IPS-NIHi11 (cell line): ENCODE measurements at regions not wholly inside any gene's neighbourhood (a gene's known extent, or its start where the extent isn't known, plus 50 kb on each side); places are given as distances from the start of the nearest gene placed in this dataset.
"Not testable (repeated sequence)": the region's sequence is repeated elsewhere in the genome, so short reads cannot be mapped to it uniquely, and the experiment has no call there.

Source experiments
- DNase-seq: peaks from one replicate; pipeline ENCODE4 v3.0.0; 2012; ENCODE audit warnings: mixed read lengths, low spot score

- no peak for DNase-seq
Observed at GRCh38 chr12:25684070-25684469, 131.0 kb upstream of the LMNTD1 start.

DNA sequence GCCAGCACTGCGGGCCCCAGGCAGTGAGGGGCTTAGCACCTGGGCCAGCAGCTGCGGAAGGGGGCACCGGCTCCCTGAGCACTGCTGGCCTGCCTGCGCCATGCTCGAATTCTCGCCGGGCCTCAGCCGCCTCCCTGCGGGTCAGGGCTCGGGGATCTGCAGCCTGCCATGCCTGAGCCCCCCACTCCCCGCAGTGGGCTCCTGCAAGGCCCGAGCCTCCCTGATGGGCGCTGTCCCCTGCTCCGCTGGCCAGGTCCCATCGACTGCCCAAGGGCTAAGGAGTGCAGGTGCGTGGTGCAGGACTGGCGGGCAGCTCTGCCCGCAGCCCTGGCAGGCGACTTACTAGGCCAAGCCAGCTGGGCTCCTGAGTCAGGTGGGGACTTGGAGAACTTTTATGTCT, 133.3 kb upstream of the LMNTD1 start:
- DNase-seq = no peak

DNA sequence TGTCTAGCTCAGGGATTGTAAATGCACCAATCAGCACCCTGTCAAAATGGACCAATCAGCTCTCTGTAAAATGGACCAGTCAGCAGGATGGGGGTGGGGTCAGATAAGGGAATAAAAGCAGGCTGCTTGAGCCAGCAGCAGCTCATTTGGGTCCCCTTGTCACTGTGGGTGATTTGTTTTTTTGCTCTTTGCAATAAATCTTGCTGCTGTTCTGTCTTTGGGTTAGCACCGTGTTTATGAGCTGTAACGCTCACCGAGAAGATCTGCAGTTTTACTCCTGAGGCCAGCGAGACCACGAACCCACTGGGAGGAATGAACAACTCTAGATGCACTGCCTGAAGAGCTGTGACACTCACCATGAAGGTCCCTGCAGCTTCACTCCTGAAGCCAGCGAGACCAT, 134.1 kb upstream of the LMNTD1 start:
- no peak for DNase-seq

DNA sequence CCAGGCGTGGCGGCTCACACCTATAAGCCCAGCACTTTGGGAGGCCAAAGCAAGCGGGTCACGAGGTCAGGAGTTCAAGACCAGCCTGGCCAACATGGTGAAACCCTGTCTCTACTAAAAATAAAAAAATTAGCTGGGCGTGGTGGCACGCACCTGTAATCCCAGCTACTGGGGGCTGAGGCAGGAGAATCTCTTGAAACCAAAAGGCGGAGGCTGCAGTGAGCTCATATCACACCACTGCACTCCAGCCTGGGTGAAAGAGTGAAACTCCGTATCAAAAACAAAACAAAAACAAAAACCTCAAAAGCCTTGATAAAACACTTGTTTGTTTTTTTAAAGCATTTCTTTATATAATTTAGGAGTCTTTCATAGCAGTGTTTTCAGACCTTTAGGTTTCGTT, 135.8 kb upstream of the LMNTD1 start:
- not testable (repeated sequence) for DNase-seq

DNA sequence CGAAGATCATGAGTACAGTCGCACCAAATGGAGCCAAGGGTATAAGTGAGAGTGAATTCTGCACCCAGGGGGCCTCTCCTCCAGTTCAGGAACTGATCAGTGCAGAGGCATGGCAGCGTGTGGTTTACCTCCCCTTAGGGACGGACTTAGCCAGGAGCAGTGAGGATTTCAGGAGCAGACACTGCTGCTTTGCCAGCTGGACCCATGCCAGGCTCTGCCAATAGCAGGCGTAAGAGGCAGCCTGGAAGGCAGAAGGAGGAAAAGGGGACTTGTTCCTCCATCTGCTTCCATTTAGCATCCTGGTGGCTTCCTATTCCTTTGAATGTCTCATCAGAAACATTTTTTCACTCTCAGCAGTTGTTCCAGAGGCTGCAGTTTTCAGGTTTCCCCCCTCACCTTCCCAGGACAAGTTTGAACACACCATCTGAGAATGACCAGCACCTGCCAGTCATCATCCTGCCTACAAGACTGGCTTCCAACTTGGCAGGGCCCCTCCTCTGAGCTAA, 137.0 kb upstream of the LMNTD1 start:
- DNase-seq = no peak

DNA sequence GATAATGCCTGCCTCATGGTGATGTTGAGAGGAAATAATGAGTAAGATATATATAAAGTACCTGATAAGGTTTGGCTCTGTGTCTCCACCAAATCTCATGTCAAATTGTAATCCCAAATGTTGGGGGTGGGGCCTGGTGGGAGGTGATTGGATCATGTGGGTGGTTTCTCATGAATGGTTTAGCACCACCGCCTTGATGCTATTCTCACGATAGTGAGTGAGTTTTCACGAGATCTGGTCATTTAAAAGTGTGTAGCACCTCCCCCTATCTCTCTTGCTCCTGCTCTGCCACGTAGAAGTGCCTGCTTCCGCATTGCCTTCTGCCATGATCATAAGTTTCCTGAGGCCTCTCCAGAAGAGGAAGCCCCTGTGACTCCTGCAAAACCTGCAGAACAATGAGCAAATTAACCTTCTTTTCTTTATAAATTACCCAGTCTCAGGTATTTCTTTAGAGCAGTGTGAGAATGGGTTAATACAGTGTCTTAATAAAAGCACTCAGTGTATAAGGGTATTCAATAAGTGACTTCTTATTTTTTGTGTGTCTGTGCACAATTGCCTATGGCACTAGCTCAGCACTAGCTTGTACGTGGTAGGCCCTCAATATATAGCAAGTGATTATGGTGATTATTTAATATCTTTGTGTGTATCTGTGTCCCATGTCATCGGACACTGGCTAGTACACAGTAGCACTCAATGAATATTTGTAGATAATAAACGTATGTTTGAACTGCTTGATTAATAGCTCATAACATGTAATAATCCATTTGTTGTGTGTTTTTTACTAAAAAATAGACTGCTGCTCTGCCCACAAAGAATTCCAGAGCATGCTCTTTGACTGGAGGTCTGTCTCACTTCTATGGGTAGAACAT, 138.1 kb upstream of the LMNTD1 start:
- DNase-seq = no peak

GRCh38 chr12:25691865-25692114, 138.7 kb upstream of the LMNTD1 start:
- no peak for DNase-seq

- no peak for DNase-seq
Observed at GRCh38 chr12:25692115-25693035, 139.3 kb upstream of the LMNTD1 start.

DNA sequence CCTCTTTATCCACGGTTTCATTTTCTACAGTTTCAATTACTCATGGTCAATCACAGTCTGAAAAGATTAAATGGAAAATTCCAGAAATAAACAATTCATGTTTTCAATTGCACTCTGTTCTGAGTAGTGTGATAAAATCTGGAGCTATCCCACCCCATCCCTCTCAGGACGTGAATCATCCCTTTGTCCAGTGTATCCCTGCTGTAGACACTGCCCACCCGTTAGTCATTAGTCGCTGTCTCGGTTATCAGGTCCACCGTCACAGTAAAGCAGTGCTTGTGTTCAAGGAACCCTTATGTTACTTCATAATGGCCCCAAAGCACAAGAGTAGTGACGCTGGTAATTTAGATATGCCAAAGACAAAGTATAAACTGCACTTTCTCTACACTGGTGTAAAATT, 141.0 kb upstream of the LMNTD1 start:
- no peak for DNase-seq

DNA sequence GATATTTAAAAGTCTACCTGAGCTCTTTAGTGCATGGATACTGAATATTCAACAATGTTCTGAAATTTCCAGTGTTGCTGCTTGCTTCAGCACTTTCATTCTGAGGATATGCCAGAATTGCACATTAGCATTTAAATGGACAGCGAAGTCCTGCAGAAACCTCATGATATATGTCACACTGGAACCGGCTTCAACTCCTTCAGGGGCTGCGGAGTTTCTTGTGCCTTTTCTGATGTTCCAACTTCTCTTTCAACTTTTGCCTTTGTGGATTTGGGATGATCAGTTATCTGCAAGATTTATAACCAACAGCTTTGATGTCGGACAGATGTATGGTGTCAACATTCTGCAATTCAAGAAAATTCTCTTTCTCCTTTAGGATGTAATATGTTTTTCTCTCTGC, 142.5 kb upstream of the LMNTD1 start:
- DNase-seq = no peak

GRCh38 chr12:25698772-25699171, 145.7 kb upstream of the LMNTD1 start:
- DNase-seq = no peak

GRCh38 chr12:25699454-25699853, 146.4 kb upstream of the LMNTD1 start:
- no peak for DNase-seq

GRCh38 chr12:25701290-25701689, 148.2 kb upstream of the LMNTD1 start:
- no peak for DNase-seq

DNA sequence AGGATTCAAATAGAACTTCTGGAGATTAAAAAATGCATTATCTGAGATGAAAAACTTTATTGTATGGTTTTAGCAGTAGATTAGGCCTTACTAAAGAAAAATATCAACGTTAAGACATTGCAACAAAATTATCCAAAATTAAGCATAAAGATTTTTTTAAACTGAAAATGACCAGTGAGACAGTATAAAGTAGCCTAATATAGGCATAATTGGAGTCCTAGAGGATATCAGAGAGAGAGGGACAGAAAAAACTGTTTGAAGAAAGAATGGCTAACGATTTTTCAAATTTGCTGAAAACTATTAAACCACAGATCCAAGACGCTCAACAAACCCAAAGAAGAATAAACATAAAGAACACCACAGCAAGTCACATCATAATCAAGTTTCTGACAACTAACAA, 149.5 kb upstream of the LMNTD1 start:
- no peak for DNase-seq

- no peak for DNase-seq
Observed at GRCh38 chr12:25705261-25705660, 152.2 kb upstream of the LMNTD1 start.

DNA sequence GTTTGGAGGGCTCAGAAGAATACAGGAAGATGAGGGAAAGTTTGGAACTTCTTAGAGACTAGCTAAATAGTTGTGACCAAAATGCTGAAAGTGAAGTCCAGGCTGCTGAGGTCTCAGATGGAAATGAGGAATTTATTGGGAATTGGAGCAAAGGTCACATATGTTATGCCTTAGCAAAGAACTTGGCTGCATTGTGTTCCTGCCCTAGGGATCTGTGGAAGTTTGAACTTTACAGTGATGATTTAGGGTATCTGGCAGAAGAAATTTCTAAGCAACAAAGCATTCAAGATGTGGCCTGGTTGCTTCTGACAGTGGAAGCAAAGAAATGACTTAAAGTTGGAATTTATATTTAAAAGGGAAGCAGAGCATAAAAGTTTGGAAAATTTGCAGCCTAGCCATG, 153.6 kb upstream of the LMNTD1 start:
- not testable (repeated sequence) for DNase-seq

- DNase-seq = no peak
Observed at GRCh38 chr12:25707056-25707455, 154.0 kb upstream of the LMNTD1 start.

DNA sequence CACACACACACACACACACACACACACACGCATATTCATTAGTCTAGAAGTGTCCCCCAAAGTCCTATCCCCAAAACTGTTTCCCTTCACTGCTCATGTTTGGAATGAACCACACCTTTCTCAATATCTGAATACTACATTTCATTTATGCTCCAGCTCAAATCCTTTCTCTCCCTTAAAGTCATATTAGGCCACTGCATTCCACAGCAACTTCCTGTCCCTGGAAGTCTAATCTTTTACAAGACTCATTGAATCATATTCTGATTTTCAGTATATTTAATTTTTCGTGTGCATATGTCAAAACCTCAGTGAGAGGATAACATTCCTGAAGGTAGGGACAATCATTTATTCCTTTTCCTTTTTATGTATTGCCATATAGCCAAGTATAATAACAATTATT, 155.6 kb upstream of the LMNTD1 start:
- DNase-seq = no peak

- no peak for DNase-seq
Observed at GRCh38 chr12:25710128-25710527, 157.0 kb upstream of the LMNTD1 start.

GRCh38 chr12:25710938-25711605, 158.0 kb upstream of the LMNTD1 start:
- not testable (repeated sequence) for DNase-seq

- no peak for DNase-seq
Observed at GRCh38 chr12:25712169-25712568, 159.1 kb upstream of the LMNTD1 start.

DNA sequence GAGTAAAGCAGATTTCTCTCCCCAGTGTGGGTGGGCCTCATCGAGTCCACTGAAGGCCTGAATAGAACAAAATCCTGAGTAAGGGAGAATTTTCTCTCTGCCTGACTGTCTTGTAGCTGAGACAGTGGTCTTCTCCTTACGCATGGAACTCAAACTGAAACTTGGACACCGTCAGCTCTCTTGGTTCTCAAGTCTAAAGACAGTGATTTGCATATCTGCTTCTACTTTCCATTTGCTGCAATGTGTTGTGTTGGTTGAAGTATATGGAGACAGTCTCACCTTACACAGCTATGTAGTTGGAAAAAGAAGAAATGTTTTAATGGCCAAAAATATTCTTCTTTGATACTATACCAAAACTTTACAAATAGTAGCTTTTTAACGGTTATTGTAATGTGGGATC, 160.2 kb upstream of the LMNTD1 start:
- no peak for DNase-seq
